ENCODE measurements at regions not wholly inside any gene's neighbourhood (a gene's known extent, or its start where the extent isn't known, plus 50 kb on each side); places are given as distances from the start of the nearest gene placed in this dataset.

DNA sequence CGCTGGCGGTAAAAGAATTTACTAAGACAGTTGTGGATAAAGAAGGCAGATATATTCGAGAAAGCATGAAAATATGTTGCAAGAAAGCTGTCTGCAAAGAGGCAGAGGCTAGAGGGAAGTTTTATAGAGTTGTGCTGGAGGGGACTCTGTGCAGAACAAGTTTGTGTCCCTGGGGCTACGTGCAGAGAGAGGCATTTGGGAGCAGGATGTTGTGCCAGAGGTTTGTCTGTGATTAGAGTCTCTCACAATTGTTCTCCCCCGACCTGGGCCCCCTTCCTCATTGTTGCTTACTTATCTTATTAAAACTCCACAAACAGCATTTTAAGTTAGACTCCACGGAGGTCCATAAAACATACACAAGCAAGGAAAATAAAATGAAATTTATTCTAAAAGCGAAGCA lies 831.3 kb downstream of the NLGN4X start:
- TF ChIP-seq, protein P1, sequence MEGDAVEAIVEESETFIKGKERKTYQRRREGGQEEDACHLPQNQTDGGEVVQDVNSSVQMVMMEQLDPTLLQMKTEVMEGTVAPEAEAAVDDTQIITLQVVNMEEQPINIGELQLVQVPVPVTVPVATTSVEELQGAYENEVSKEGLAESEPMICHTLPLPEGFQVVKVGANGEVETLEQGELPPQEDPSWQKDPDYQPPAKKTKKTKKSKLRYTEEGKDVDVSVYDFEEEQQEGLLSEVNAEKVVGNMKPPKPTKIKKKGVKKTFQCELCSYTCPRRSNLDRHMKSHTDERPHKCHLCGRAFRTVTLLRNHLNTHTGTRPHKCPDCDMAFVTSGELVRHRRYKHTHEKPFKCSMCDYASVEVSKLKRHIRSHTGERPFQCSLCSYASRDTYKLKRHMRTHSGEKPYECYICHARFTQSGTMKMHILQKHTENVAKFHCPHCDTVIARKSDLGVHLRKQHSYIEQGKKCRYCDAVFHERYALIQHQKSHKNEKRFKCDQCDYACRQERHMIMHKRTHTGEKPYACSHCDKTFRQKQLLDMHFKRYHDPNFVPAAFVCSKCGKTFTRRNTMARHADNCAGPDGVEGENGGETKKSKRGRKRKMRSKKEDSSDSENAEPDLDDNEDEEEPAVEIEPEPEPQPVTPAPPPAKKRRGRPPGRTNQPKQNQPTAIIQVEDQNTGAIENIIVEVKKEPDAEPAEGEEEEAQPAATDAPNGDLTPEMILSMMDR (IDR thresholded peaks at IDR 0.05; ENCODE audit: extremely low read depth in 1 of 2, insufficient read depth in 1 of 2, low read depth in 1 of 2, low read length in 2 of 2) = no peak
- TF ChIP-seq POLR2AphosphoS5 (IDR thresholded peaks at IDR 0.05; ENCODE audit: insufficient read depth, low read depth, low read length) = no peak
